Panc1 (cell line): ENCODE measurements at regions not wholly inside any gene's neighbourhood (a gene's known extent, or its start where the extent isn't known, plus 50 kb on each side); places are given as distances from the start of the nearest gene placed in this dataset.

Experiments
- ATAC-seq: fragments of 200-7000 bp; cut with Tn5 transposase; 2 replicates; pipeline ENCODE4 v1.9.1; 2020; ENCODE audit warnings: mild to moderate bottlenecking, moderate library complexity
- BruUV-seq: library from RNA; stranded (reverse); fragments of 400-500 nt; replicated peaks from 2 replicates; lab custom pipeline; 2021; lab: Mats Ljungman, UMichigan
- CTCF ChIA-PET: fragments of 300-600 bp; sonication (Branson Sonifier 250); formaldehyde crosslinking; loops from one replicate; lab custom pipeline; 2022; ENCODE audit warnings: antibody characterized with exemption; lab: Charles Lee
- POLR2A ChIA-PET: fragments of 300-600 bp; sonication (Branson Sonifier 250); formaldehyde crosslinking; loops from one replicate; lab custom pipeline; 2022; ENCODE audit warnings: antibody characterized with exemption; lab: Charles Lee
- DNase-seq: peaks from one replicate; pipeline ENCODE4 v3.0.0-alpha.2; 2010; ENCODE audit warnings: low read depth, low spot score
- H3K27ac ChIP-seq: 2 replicates; pipeline ENCODE4 v1.5.1; 2011; ENCODE audit warnings: mild to moderate bottlenecking, low read length, inconsistent platforms
- H3K27me3 ChIP-seq: fragments of 200-500 bp; sonication (Bioruptor generic); 2 replicates; pipeline ENCODE4 v1.6.0; 2014; ENCODE audit warnings: low read length, inconsistent platforms; ENCODE audit not compliant: control insufficient read depth, insufficient read depth
- H3K36me3 ChIP-seq: fragments of 200-500 bp; sonication (Bioruptor generic); 2 replicates; pipeline ENCODE4 v1.5.1; 2014; ENCODE audit warnings: inconsistent platforms, mild to moderate bottlenecking, low read length, moderate library complexity; ENCODE audit not compliant: control insufficient read depth, insufficient read depth
- H3K4me1 ChIP-seq: 2 replicates; pipeline ENCODE4 v1.5.1; 2011; ENCODE audit warnings: inconsistent platforms, mild to moderate bottlenecking, low read length, moderate library complexity; ENCODE audit not compliant: control insufficient read depth, insufficient read depth
- H3K4me3 ChIP-seq, 2 experiments: 2 replicates each; pipeline ENCODE4 v1.5.1; 2011 to 2012; ENCODE audit warnings: low read depth in 2 of 2, low read length in 2 of 2, mild to moderate bottlenecking in 2 of 2, inconsistent platforms in 1 of 2, moderate library complexity in 1 of 2
- H3K9me3 ChIP-seq: fragments of 200-500 bp; sonication (Bioruptor generic); 2 replicates; pipeline ENCODE4 v1.5.1; 2014; ENCODE audit warnings: low read depth, mild to moderate bottlenecking, inconsistent platforms, low read length, moderate library complexity; ENCODE audit not compliant: control insufficient read depth, insufficient read depth
- CTCF ChIP-seq: fragments of 450-650 bp; IDR thresholded peaks from 2 replicates; pipeline ENCODE4 v1.5.1; 2017; ENCODE audit warnings: mild to moderate bottlenecking
- POLR2AphosphoS5 ChIP-seq: IDR thresholded peaks from 2 replicates; pipeline ENCODE4 v1.6.1; 2012; ENCODE audit warnings: mild to moderate bottlenecking, low read depth, low read length, moderate library complexity
- REST ChIP-seq, 2 experiments: IDR thresholded peaks; 2 replicates each; pipeline ENCODE4 v1.6.1; 2011 to 2012; ENCODE audit warnings: low read depth in 2 of 2, control low read depth in 1 of 2, low read length in 1 of 2, mild to moderate bottlenecking in 1 of 2, moderate library complexity in 1 of 2; ENCODE audit not compliant: insufficient read depth in 1 of 2
- SIN3A ChIP-seq: IDR thresholded peaks from 2 replicates; pipeline ENCODE4 v1.6.1; 2012; ENCODE audit warnings: low read depth, mild to moderate bottlenecking, low read length, moderate library complexity, borderline replicate concordance; ENCODE audit not compliant: insufficient read depth
- TCF7L2 ChIP-seq: IDR thresholded peaks from 2 replicates; pipeline ENCODE4 v1.6.1; 2011; ENCODE audit warnings: mild to moderate bottlenecking, low read depth, low read length, inconsistent platforms
- in situ Hi-C: cut with HindIII; loops from 2 replicates; pipeline ENCODE4 v1.10.0; 2016; ENCODE audit warnings: low sequenced_read_pairs, low pct_unique_long_range_greater_than_20kb
- intact Hi-C: fragments of 100-400 bp; cut with micrococcal nuclease; formaldehyde crosslinking; loops from one replicate; pipeline ENCODE4 v1.10.0; 2022; ENCODE audit not compliant: unreplicated experiment

GRCh38 chr17:72392056-72393010, 271.5 kb downstream of the SOX9 start:
- BruUV-seq: no TSS peak
- intact Hi-C loops: loop anchor here (10.0 kb wide), 1 partner anchor 268 kb away; the partner anchor contains the start of gene SOX9

More at GRCh38 chr17:72392056-72393010, 271.5 kb downstream of the SOX9 start:
- no peaks in the 10 kb centered on the region for H3K27me3 ChIP-seq
- no peaks in the 10 kb centered on the region for H3K36me3 ChIP-seq
- peak overlapping the region; percentile 92 for H3K27ac ChIP-seq
- no peaks in the 10 kb centered on the region for H3K9me3 ChIP-seq
- no peak for DNase-seq
- peaks cover 83% of the 10 kb centered on the region for H3K4me1 ChIP-seq
- ChIA-PET POLR2A (interaction anchor here (0.6 to 0.8 kb wide), 2 partner anchors 9 to 354 kb away, joined by 3 read pairs; no protein-coding TSS in a partner anchor), CTCF (interaction anchor here (0.6 to 0.7 kb wide), 2 partner anchors 203 to 573 kb away, joined by 3 read pairs; no protein-coding TSS in a partner anchor)
- no peak for ATAC-seq
- in situ Hi-C loops: no loop called here
- TF ChIP-seq REST (IDR thresholded peaks at IDR 0.05; ENCODE audit: insufficient read depth in 1 of 2, low read depth in 2 of 2, low read length in 1 of 2) (no peak), POLR2AphosphoS5 (no peak), TCF7L2 (no peak), SIN3A (no peak), CTCF (no peak)
- no peak overlapping the region for H3K4me3 ChIP-seq
